DND-41 (cell line): ENCODE measurements at regions not wholly inside any gene's neighbourhood (a gene's known extent, or its start where the extent isn't known, plus 50 kb on each side); places are given as distances from the start of the nearest gene placed in this dataset.

Source experiments
- EZH2 ChIP-seq: IDR thresholded peaks from 3 replicates; pipeline ENCODE4 v1.6.1; 2012; ENCODE audit warnings: borderline replicate concordance, low read depth, mild to moderate bottlenecking, moderate library complexity, low read length, inconsistent platforms; ENCODE audit not compliant: severe bottlenecking
- TF ChIP-seq, protein P1 (sequence below): IDR thresholded peaks from 2 replicates; pipeline ENCODE4 v1.5.1; 2012; ENCODE audit warnings: borderline replicate concordance, low read length, moderate library complexity, mild to moderate bottlenecking; ENCODE audit not compliant: poor library complexity, severe bottlenecking; ENCODE audit errors: extremely low read depth

GRCh38 chr7:63009771-63010170, 988.9 kb upstream of the ZNF722 start:
- TF ChIP-seq, protein P1, sequence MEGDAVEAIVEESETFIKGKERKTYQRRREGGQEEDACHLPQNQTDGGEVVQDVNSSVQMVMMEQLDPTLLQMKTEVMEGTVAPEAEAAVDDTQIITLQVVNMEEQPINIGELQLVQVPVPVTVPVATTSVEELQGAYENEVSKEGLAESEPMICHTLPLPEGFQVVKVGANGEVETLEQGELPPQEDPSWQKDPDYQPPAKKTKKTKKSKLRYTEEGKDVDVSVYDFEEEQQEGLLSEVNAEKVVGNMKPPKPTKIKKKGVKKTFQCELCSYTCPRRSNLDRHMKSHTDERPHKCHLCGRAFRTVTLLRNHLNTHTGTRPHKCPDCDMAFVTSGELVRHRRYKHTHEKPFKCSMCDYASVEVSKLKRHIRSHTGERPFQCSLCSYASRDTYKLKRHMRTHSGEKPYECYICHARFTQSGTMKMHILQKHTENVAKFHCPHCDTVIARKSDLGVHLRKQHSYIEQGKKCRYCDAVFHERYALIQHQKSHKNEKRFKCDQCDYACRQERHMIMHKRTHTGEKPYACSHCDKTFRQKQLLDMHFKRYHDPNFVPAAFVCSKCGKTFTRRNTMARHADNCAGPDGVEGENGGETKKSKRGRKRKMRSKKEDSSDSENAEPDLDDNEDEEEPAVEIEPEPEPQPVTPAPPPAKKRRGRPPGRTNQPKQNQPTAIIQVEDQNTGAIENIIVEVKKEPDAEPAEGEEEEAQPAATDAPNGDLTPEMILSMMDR: no peak
- TF ChIP-seq EZH2: no peak
